ENCODE measurements at regions not wholly inside any gene's neighbourhood (a gene's known extent, or its start where the extent isn't known, plus 50 kb on each side); places are given as distances from the start of the nearest gene placed in this dataset.

DNA sequence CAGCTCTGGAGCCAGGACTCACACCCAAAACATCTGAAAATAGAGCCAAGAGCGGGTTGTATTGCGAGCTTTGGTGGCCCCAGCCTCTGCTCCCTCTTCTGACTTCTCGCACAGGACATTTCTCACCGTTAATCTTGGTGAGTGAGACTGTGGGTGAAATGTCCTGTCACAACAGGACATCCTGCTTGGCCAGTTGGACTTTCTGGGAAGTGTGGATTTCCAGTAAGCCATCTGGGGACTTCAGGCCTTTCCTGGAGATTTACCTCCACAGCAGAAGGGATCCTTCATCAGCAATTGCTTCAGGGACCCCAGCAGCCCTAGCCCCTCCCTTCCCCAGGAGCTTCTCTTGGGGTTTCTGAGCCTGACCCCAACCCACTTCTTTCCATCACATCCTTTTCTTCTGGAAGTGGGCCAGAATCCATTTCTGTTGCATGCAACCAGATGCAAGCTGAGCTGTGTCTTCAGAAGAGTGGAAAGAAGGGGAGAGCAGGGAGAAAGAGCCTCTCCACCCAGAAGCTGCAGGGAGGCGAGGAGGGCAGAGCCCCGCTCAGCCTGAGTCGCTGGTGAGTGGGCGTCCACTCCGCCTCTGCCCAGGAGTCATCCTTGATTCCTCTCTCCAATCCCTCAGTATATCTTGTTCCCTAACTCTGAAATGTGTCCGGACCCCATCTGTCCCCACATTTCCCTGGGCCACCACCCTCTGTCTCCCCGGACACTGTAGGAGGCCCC lies 50.3 kb upstream of the GADD45G start:
- H3K36me3 ChIP-seq, result no peaks in the 10 kb centered on the region
- intact Hi-C loops (cut with DNase I; ENCODE audit: low total_unique reads), result no loop called here
- TF ChIP-seq POLR2A (IDR thresholded peaks at IDR 0.05), result no peak
- TF ChIP-seq, protein P1, sequence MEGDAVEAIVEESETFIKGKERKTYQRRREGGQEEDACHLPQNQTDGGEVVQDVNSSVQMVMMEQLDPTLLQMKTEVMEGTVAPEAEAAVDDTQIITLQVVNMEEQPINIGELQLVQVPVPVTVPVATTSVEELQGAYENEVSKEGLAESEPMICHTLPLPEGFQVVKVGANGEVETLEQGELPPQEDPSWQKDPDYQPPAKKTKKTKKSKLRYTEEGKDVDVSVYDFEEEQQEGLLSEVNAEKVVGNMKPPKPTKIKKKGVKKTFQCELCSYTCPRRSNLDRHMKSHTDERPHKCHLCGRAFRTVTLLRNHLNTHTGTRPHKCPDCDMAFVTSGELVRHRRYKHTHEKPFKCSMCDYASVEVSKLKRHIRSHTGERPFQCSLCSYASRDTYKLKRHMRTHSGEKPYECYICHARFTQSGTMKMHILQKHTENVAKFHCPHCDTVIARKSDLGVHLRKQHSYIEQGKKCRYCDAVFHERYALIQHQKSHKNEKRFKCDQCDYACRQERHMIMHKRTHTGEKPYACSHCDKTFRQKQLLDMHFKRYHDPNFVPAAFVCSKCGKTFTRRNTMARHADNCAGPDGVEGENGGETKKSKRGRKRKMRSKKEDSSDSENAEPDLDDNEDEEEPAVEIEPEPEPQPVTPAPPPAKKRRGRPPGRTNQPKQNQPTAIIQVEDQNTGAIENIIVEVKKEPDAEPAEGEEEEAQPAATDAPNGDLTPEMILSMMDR (IDR thresholded peaks at IDR 0.05 in 4 of 5, conservative IDR thresholded peaks at IDR 0.05 in 1 of 5), result no peak
- H3K4me1 ChIP-seq, result no peaks in the 10 kb centered on the region
- no peaks in the 10 kb centered on the region for H3K27me3 ChIP-seq
- in situ Hi-C loops (cut with MboI; ENCODE audit: low sequenced_read_pairs in 4 of 4), result loop anchor here in 1 of 4 donors (5.0 kb wide), 1 partner anchor 232 kb away; no protein-coding TSS in a partner anchor
- DNase-seq, result no peak
- H3K27ac ChIP-seq, result no peak overlapping the region
- H3K9me3 ChIP-seq, result no peaks in the 10 kb centered on the region
- ATAC-seq, result no peak
- no peak overlapping the region for H3K4me3 ChIP-seq

DNA sequence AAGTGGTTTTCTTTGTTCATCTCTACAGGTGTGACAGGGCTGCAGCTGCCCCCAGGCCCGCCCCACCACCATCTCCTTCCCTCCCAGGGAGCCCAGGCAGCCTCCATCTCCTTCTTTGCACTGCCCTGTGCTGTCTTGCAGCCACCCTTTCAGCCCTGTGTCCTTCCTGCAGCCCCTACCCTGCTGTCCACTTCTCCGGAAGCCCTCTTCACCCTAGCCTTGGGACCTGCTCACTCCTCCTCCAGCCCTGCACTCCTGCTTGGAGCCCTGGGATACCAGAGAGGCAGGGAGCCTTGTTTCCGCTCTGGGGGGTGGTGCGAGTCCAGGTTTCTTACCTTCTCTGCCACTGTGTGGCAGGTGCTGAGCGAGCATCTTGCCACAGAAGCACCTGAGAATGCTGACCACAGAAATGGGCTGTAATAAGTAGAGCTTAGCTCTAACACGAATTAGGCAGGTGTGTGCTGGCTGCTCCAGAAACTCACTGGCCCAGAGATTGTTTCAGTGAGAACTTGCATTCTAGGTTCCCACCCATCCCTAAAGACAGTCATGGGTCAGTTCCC lies 51.3 kb upstream of the GADD45G start:
- intact Hi-C loops (cut with DNase I; ENCODE audit: low total_unique reads), result no loop called here

DNA sequence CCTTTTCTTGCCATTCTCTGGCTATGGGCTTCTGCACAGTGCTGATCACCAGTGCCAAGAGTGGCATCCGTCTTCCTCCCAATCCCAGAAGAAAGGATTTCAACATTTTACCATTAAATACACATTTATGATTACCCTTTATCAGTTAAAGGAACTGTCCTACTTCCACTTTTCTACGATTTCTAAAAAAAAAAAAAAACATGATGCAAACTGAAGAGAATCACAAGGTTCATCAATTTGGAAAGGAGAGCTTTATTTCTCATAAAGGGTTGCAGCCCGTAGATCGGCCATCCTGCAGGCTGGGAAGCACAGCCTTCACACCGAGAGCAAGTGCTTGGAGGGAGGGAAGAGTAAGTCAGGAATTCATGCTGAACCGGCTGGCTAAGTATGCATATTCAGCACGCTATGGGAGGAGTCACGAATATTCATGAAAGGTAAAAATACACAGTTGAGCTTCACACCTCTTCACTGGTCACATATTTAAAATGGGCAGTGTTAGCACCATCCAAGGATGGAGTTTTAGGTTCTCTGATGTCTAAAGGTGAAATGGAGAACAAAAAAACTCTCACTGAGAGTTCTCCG lies 52.5 kb upstream of the SEMA4D start:
- H3K27me3 ChIP-seq, result no peaks in the 10 kb centered on the region
- DNase-seq (no peak), ATAC-seq (no peak)
- H3K36me3 ChIP-seq, result no peaks in the 10 kb centered on the region
- no peak overlapping the region for H3K27ac ChIP-seq
- in situ Hi-C loops (cut with MboI; ENCODE audit: low sequenced_read_pairs in 4 of 4) (loop anchor here in 1 of 4 donors (5.0 kb wide), 1 partner anchor 228 kb away; no protein-coding TSS in a partner anchor), intact Hi-C loops (cut with DNase I; ENCODE audit: low total_unique reads) (no loop called here)
- no peaks in the 10 kb centered on the region for H3K4me1 ChIP-seq
- no peaks in the 10 kb centered on the region for H3K9me3 ChIP-seq
- TF ChIP-seq POLR2A (IDR thresholded peaks at IDR 0.05), result no peak
- TF ChIP-seq, protein P1 (IDR thresholded peaks at IDR 0.05 in 4 of 5, conservative IDR thresholded peaks at IDR 0.05 in 1 of 5), result no peak
- no peak overlapping the region for H3K4me3 ChIP-seq

More for the DNA sequence above, 51.3 kb upstream of the GADD45G start:
- in situ Hi-C loops (cut with MboI; ENCODE audit: low sequenced_read_pairs in 4 of 4), result loop anchor here in 1 of 4 donors (5.0 kb wide), 1 partner anchor 231 kb away; no protein-coding TSS in a partner anchor
- no peaks in the 10 kb centered on the region for H3K9me3 ChIP-seq
- no peak overlapping the region for H3K4me3 ChIP-seq
- H3K36me3 ChIP-seq, result no peaks in the 10 kb centered on the region
- ATAC-seq (no peak), DNase-seq (no peak)
- no peak overlapping the region for H3K27ac ChIP-seq
- no peaks in the 10 kb centered on the region for H3K4me1 ChIP-seq
- no peaks in the 10 kb centered on the region for H3K27me3 ChIP-seq
- no peak for TF ChIP-seq POLR2A (IDR thresholded peaks at IDR 0.05)
- TF ChIP-seq, protein P1 (IDR thresholded peaks at IDR 0.05 in 4 of 5, conservative IDR thresholded peaks at IDR 0.05 in 1 of 5), result no peak

DNA sequence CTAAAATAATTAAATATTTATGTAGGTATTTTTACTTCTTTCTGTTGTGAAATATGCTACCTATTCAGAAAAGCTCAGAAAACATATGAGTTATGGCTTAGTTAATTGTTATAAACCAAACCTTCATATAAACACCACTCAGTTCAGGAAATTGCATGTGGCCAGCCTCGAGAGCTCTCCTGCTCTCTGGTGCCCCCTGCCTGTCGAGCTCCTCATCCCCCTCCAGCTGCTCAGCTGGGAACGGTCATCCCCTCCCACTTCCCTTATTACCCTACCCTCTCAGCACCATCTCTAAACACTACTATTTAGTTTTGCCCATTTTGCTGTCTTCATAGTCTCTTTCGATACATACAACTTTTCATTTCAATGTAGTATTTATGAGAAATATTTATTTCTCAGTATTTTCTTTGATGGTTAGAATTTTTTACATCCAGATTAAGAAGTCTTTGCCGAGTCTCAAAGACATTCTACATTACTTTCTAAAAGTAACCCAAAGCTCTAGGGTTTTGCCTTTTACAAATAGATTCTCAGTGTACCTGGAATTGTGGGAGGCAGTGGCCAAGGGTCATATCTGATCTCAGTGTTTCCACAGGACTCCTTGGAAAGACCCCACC lies 51.2 kb upstream of the SEMA4D start:
- TF ChIP-seq, protein P1 (IDR thresholded peaks at IDR 0.05 in 4 of 5, conservative IDR thresholded peaks at IDR 0.05 in 1 of 5), result peak; percentile 75 to 94 (median 86)
- no peak for TF ChIP-seq POLR2A (IDR thresholded peaks at IDR 0.05)
- intact Hi-C loops (cut with DNase I; ENCODE audit: low total_unique reads) (loop anchor here (1.0 to 5.0 kb wide), 5 partner anchors 37 to 230 kb away; no protein-coding TSS in a partner anchor), in situ Hi-C loops (cut with MboI; ENCODE audit: low sequenced_read_pairs in 4 of 4) (loop anchor here in 1 of 4 donors (10.0 to 25.0 kb wide), 2 partner anchors 64 to 137 kb away; no protein-coding TSS in a partner anchor)
- H3K27ac ChIP-seq, result no peak overlapping the region
- no peaks in the 10 kb centered on the region for H3K9me3 ChIP-seq
- no peaks in the 10 kb centered on the region for H3K4me1 ChIP-seq
- DNase-seq (peak; percentile 49 to 72), ATAC-seq (peak; percentile 92 to 98)
- no peak overlapping the region for H3K4me3 ChIP-seq
- no peaks in the 10 kb centered on the region for H3K27me3 ChIP-seq
- H3K36me3 ChIP-seq, result no peaks in the 10 kb centered on the region
